ENCODE measurements at regions not wholly inside any gene's neighbourhood (a gene's known extent, or its start where the extent isn't known, plus 50 kb on each side); places are given as distances from the start of the nearest gene placed in this dataset.

DNA sequence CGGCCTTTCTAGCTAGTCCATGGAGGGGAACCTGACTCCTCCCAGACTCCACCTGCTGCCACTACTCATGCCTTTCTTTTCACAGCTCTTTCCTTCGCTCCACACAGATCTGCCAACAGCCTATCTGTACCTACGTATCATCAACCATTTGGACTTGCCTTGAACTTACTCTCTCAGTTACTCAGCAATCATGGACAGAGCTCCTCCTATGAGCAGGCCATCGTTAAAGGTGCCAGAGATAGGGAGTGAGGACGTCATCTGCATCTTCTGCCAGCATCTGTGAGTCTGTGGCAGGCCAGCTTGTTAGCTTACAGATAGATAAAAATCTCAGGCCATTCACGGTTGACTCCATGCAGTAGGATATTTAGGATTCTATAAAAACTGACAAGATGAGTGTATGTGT lies 162.9 kb upstream of the ZBED5 start:
- Histone ChIP-seq H3K27me3 (replicated peaks; ENCODE audit: control insufficient read depth, insufficient read depth, low read length) (no peaks in the 10 kb centered on the region), H3K4me3 (replicated peaks; ENCODE audit: low read depth, low read length) (no peak overlapping the region), H3K36me3 (ENCODE audit: control insufficient read depth, insufficient read depth, low read length) (no peaks in the 10 kb centered on the region)
- TF ChIP-seq, protein P1, sequence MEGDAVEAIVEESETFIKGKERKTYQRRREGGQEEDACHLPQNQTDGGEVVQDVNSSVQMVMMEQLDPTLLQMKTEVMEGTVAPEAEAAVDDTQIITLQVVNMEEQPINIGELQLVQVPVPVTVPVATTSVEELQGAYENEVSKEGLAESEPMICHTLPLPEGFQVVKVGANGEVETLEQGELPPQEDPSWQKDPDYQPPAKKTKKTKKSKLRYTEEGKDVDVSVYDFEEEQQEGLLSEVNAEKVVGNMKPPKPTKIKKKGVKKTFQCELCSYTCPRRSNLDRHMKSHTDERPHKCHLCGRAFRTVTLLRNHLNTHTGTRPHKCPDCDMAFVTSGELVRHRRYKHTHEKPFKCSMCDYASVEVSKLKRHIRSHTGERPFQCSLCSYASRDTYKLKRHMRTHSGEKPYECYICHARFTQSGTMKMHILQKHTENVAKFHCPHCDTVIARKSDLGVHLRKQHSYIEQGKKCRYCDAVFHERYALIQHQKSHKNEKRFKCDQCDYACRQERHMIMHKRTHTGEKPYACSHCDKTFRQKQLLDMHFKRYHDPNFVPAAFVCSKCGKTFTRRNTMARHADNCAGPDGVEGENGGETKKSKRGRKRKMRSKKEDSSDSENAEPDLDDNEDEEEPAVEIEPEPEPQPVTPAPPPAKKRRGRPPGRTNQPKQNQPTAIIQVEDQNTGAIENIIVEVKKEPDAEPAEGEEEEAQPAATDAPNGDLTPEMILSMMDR (IDR thresholded peaks at IDR 0.05; ENCODE audit: insufficient read depth, low read length, poor library complexity, severe bottlenecking) = no peak
- no peak for DNase-seq (ENCODE audit: extremely low read depth, insufficient read length)

DNA sequence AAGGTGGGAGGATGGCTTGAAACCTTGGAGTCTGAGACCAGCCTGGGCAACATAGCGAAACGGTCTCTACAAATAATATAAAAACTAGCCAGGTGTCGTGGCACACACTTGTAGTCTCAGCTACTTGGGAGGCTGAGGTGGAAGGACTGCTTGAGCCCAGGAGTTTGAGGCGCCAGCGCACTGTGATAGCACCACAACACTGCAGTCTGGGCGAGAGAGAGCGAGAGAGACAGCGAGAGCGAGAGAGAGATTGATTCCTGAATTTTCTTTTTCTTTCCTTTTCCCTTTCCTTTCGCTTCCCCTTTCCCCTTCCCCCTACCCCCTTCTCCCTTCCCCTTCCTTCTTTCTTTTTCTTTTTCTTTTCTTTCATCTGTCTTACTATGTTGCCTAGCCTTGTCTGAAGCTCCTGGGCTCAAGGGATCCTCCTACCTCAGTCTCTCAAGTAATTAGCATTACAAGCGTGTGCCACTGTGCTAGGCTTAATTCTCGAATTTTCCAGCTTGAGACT lies 162.4 kb upstream of the ZBED5 start:
- TF ChIP-seq, protein P1 (IDR thresholded peaks at IDR 0.05; ENCODE audit: insufficient read depth, low read length, poor library complexity, severe bottlenecking) = no peak
- H3K36me3 ChIP-seq (ENCODE audit: control insufficient read depth, insufficient read depth, low read length) = no peaks in the 10 kb centered on the region
- DNase-seq (ENCODE audit: extremely low read depth, insufficient read length) = no peak

GRCh38 chr11:11016943-11017342 lies 159.1 kb upstream of the ZBED5 start:
- no peak overlapping the region for H3K4me3 ChIP-seq (replicated peaks; ENCODE audit: low read depth, low read length)
- H3K27me3 ChIP-seq (replicated peaks; ENCODE audit: control insufficient read depth, insufficient read depth, low read length) = no peaks in the 10 kb centered on the region
- no peak for DNase-seq (ENCODE audit: extremely low read depth, insufficient read length)
- H3K36me3 ChIP-seq (ENCODE audit: control insufficient read depth, insufficient read depth, low read length) = no peaks in the 10 kb centered on the region
- TF ChIP-seq, protein P1 (IDR thresholded peaks at IDR 0.05; ENCODE audit: insufficient read depth, low read length, poor library complexity, severe bottlenecking) = no peak

More for the DNA sequence above, 162.4 kb upstream of the ZBED5 start:
- H3K27me3 ChIP-seq (replicated peaks; ENCODE audit: control insufficient read depth, insufficient read depth, low read length) = no peaks in the 10 kb centered on the region
- H3K4me3 ChIP-seq (replicated peaks; ENCODE audit: low read depth, low read length) = no peak overlapping the region

- Histone ChIP-seq H3K27me3 (replicated peaks; ENCODE audit: control insufficient read depth, insufficient read depth, low read length) (no peaks in the 10 kb centered on the region), H3K4me3 (replicated peaks; ENCODE audit: low read depth, low read length) (no peak overlapping the region), H3K36me3 (ENCODE audit: control insufficient read depth, insufficient read depth, low read length) (no peaks in the 10 kb centered on the region)
- TF ChIP-seq, protein P1 (IDR thresholded peaks at IDR 0.05; ENCODE audit: insufficient read depth, low read length, poor library complexity, severe bottlenecking) = no peak
- DNase-seq (ENCODE audit: extremely low read depth, insufficient read length) = no peak
Observed at GRCh38 chr11:11016068-11016467, 158.2 kb upstream of the ZBED5 start.

DNA sequence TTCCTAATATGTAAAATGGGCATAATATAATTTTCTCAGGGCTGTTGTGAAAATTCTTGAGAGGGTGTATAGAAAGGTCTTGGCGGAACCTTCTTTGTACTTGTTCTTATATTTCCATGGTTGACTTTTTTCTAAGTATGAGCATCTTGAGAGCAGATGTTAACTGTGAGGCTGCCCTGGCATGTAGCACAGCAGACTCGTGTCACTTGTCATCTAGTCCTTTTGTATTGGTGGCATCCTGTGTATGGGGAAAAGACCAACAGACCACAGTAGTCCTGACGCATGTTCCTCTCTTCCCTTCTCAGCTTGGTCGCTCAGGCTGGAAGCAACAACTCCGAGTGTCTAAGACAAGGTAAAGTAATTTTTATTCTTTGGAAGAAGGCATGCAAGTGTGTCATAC lies 153.8 kb upstream of the ZBED5 start:
- TF ChIP-seq, protein P1 (IDR thresholded peaks at IDR 0.05; ENCODE audit: insufficient read depth, low read length, poor library complexity, severe bottlenecking) = no peak
- Histone ChIP-seq H3K27me3 (replicated peaks; ENCODE audit: control insufficient read depth, insufficient read depth, low read length) (no peaks in the 10 kb centered on the region), H3K36me3 (ENCODE audit: control insufficient read depth, insufficient read depth, low read length) (no peaks in the 10 kb centered on the region), H3K4me3 (replicated peaks; ENCODE audit: low read depth, low read length) (no peak overlapping the region)
- DNase-seq (ENCODE audit: extremely low read depth, insufficient read length) = no peak

DNA sequence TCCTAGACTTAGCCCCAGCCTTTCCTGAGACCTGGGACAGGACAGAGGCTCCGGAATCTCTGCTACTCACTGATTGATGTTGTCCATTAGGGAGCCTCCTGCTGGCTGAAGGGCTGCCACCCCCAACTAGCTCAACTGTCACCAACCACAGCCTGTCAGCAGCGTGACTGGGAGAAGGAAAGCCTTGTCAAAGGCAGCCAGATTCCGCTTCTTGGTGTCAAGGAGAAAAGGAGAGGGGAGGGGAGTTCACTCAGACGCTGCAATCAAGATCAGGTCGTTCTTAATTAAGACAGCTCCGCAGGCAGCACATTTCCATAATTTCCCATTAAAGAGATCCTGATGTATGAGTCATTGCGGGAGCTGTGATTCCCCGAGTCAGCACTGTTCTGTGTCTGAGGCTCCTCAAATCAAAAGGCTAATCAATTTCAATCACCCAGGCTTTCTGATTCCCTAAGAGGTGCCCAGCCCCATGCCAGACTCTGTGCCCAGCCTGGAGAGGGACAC lies 152.8 kb upstream of the ZBED5 start:
- TF ChIP-seq, protein P1 (IDR thresholded peaks at IDR 0.05; ENCODE audit: insufficient read depth, low read length, poor library complexity, severe bottlenecking) = peak; percentile 11
- Histone ChIP-seq H3K4me3 (replicated peaks; ENCODE audit: low read depth, low read length) (no peak overlapping the region), H3K27me3 (replicated peaks; ENCODE audit: control insufficient read depth, insufficient read depth, low read length) (0 out of 2 replicates have a peak, but pooled peaks cover 2% of the 10 kb centered on the region), H3K36me3 (ENCODE audit: control insufficient read depth, insufficient read depth, low read length) (no peaks in the 10 kb centered on the region)
- no peak for DNase-seq (ENCODE audit: extremely low read depth, insufficient read length)
